GM12873 (cell line): ENCODE measurements at regions not wholly inside any gene's neighbourhood (a gene's known extent, or its start where the extent isn't known, plus 50 kb on each side); places are given as distances from the start of the nearest gene placed in this dataset.

ENCODE experiments used
- CTCF ChIP-seq: IDR thresholded peaks from 2 replicates; pipeline ENCODE4 v1.5.1; 2012; ENCODE audit warnings: low read depth, mild to moderate bottlenecking, moderate library complexity, low read length, control low read depth; ENCODE audit not compliant: insufficient read depth; ENCODE audit errors: missing control alignments

GRCh38 chr7:109179601-109180000 is 609.9 kb downstream of the DNAJB9 start:
- no peak for TF ChIP-seq CTCF

- no peak for TF ChIP-seq CTCF
Measured at GRCh38 chr7:109190766-109191398, 621.2 kb downstream of the DNAJB9 start.

GRCh38 chr7:109206196-109206595 is 636.5 kb downstream of the DNAJB9 start:
- TF ChIP-seq CTCF: peak; percentile 32

- TF ChIP-seq CTCF: no peak
Measured at GRCh38 chr7:109213081-109213480, 643.4 kb downstream of the DNAJB9 start.

GRCh38 chr7:109215341-109215740 is 645.7 kb downstream of the DNAJB9 start:
- no peak for TF ChIP-seq CTCF

- TF ChIP-seq CTCF: no peak
Measured at GRCh38 chr7:109224100-109224499, 654.4 kb downstream of the DNAJB9 start.

GRCh38 chr7:109226699-109227098 is 657.0 kb downstream of the DNAJB9 start:
- TF ChIP-seq CTCF: no peak
